Pancreas (tissue), 10 donors: ENCODE measurements at regions not wholly inside any gene's neighbourhood (a gene's known extent, or its start where the extent isn't known, plus 50 kb on each side); places are given as distances from the start of the nearest gene placed in this dataset.

ENCODE experiments used
- ATAC-seq, 4 donors: fragments of 200-7000 bp; cut with Tn5 transposase; one replicate each; pipeline versions ENCODE4 v1.8.0 to v1.9.1; 2020; ENCODE audit warnings: mild to moderate bottlenecking in 4 of 4, moderate library complexity in 4 of 4
- DNase-seq, 6 donors: peaks; one replicate each; pipeline ENCODE4 v3.0.0-alpha.2; 2020
- FAIRE-seq: peaks from 2 replicates; lab custom pipeline; 2012; peaks lifted over from hg19 to GRCh38; lab: Jason Lieb, UNC
- H3K27ac ChIP-seq, 4 donors: fragments of 200-600 bp; sonication (generic); 1 replicate in 3 of 4; 2 replicates in 1 of 4; pipeline versions ENCODE4 v1.5.0 to v1.8.0; 2020
- H3K27me3 ChIP-seq, 4 donors: fragments of 200-600 bp; one replicate each; pipeline ENCODE4 v1.8.0; 2021
- H3K36me3 ChIP-seq, 3 donors: fragments of 200-600 bp; sonication (generic) in 1 of 3; one replicate each; pipeline versions ENCODE4 v1.5.0 to v1.8.0; 2020 to 2021
- H3K4me1 ChIP-seq, 3 donors: fragments of 200-600 bp; one replicate each; pipeline ENCODE4 v1.8.0; 2021
- H3K4me3 ChIP-seq, 4 donors: fragments of 200-600 bp; sonication (generic) in 2 of 4; one replicate each; pipeline versions ENCODE4 v1.5.0 to v1.8.0; 2020 to 2021
- H3K9me3 ChIP-seq, 4 donors: fragments of 200-600 bp; one replicate each; pipeline ENCODE4 v1.8.0; 2021
- CTCF ChIP-seq, 4 donors: fragments of 200-600 bp; sonication (generic) in 3 of 4; IDR thresholded peaks; one replicate each; pipeline versions ENCODE4 v1.5.0 to v1.8.0; 2021; ENCODE audit warnings: antibody characterized with exemption in 4 of 4
- WGBS, 2 donors: extraction: QIAGEN DNeasy Blood & Tissue Kit; methylation state at CpG; one replicate each; pipeline ENCODE4 v1.1.7; 2013; 5-methylcytosine and 5-hydroxymethylcytosine counted together
- intact Hi-C, 3 donors: fragments of 100-400 bp; cut with DNase I; formaldehyde crosslinking; loops; one replicate each; pipeline versions ENCODE4 v1.11.1 to v1.14.2; 2022
- donor health status: healthy with polysubstance abuse.
- donor health status: DM: no; HTN: no; CAD: no; lungs with moderate emphysema.
- donor health status: DM: no; HTN: no; CAD: no.
- donor health status: control.
- donor health status: control.
- donor health status: Bipolar disorder and iron deficiency.
- donor health status: DM: yes; HTN: yes; CAD: no.
- donor health status: DM: no; HTN: no; CAD: no.
- donor health status: DM: no; HTN: no; CAD: no.
- donor health status: DM: yes; HTN: yes; CAD: no.

GRCh38 chrX:33721927-33722326, 410.2 kb downstream of the FAM47A start:
- Histone ChIP-seq H3K27me3 (peaks cover 0 to 14% (median 0%) of the 10 kb centered on the region in 4 donors), H3K4me1 (no peaks in the 10 kb centered on the region), H3K4me3 (no peak overlapping the region), H3K9me3 (no peaks in the 10 kb centered on the region), H3K36me3 (no peaks in the 10 kb centered on the region), H3K27ac (no peak overlapping the region)
- DNase-seq (no peak), ATAC-seq (no peak), FAIRE-seq (no peak)
- intact Hi-C loops: no loop called here
- WGBS, 2 donors: 84% methylated on average over 1 of the region's 1 CpG
- no peak for TF ChIP-seq CTCF (IDR thresholded peaks at IDR 0.05)

- Histone ChIP-seq H3K4me1 (no peaks in the 10 kb centered on the region), H3K27ac (no peak overlapping the region), H3K9me3 (no peaks in the 10 kb centered on the region), H3K36me3 (no peaks in the 10 kb centered on the region), H3K27me3 (no peaks in the 10 kb centered on the region), H3K4me3 (no peak overlapping the region)
- no peak for FAIRE-seq
- no peak for TF ChIP-seq CTCF (IDR thresholded peaks at IDR 0.05)
- no peak for DNase-seq
- intact Hi-C loops: no loop called here
- WGBS, 2 donors: 30 to 41% methylated on average over 1 of the region's 1 CpG
- ATAC-seq: no peak
Measured at GRCh38 chrX:33686105-33686504, 446.0 kb downstream of the FAM47A start.
